ENCODE measurements at regions not wholly inside any gene's neighbourhood (a gene's known extent, or its start where the extent isn't known, plus 50 kb on each side); places are given as distances from the start of the nearest gene placed in this dataset.

- Histone ChIP-seq H3K36me3 (ENCODE audit: control insufficient read depth, insufficient read depth, low read length) (no peaks in the 10 kb centered on the region), H3K4me3 (ENCODE audit: low read length) (no peak overlapping the region), H3K9ac (ENCODE audit: extremely low read depth, low read length, poor library complexity, severe bottlenecking) (no peak overlapping the region), H3K27ac (ENCODE audit: low read depth, low read length) (no peak overlapping the region), H3K4me1 (ENCODE audit: control insufficient read depth, insufficient read depth, low read length) (peaks cover 4% of the 10 kb centered on the region), H3K27me3 (ENCODE audit: control insufficient read depth, insufficient read depth, low read length, poor library complexity, severe bottlenecking) (no peaks in the 10 kb centered on the region), H3K9me3 (ENCODE audit: control insufficient read depth, low read length) (no peaks in the 10 kb centered on the region)
- no peak overlapping the region for H3K27ac Mint-ChIP-seq
- H3K4me1 Mint-ChIP-seq: peaks cover 12% of the 10 kb centered on the region
- TF ChIP-seq, protein P1, sequence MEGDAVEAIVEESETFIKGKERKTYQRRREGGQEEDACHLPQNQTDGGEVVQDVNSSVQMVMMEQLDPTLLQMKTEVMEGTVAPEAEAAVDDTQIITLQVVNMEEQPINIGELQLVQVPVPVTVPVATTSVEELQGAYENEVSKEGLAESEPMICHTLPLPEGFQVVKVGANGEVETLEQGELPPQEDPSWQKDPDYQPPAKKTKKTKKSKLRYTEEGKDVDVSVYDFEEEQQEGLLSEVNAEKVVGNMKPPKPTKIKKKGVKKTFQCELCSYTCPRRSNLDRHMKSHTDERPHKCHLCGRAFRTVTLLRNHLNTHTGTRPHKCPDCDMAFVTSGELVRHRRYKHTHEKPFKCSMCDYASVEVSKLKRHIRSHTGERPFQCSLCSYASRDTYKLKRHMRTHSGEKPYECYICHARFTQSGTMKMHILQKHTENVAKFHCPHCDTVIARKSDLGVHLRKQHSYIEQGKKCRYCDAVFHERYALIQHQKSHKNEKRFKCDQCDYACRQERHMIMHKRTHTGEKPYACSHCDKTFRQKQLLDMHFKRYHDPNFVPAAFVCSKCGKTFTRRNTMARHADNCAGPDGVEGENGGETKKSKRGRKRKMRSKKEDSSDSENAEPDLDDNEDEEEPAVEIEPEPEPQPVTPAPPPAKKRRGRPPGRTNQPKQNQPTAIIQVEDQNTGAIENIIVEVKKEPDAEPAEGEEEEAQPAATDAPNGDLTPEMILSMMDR (conservative IDR thresholded peaks at IDR 0.05): no peak
- H3K27me3 Mint-ChIP-seq (ENCODE audit: insufficient read depth): no peaks in the 10 kb centered on the region
- no peak for DNase-seq
- H3K9me3 Mint-ChIP-seq: no peaks in the 10 kb centered on the region
- no peak overlapping the region for H3K4me3 Mint-ChIP-seq
- H3K36me3 Mint-ChIP-seq (ENCODE audit: low read depth): no peaks in the 10 kb centered on the region
- WGBS, 2 experiments (ENCODE audit: insufficient coverage in 1 of 2, insufficient read length in 1 of 2): 93 to 94% methylated on average over 3 to 4 of the region's 4 CpGs
Measured at GRCh38 chr9:7970681-7971330, 171.2 kb upstream of the DMAC1 start.

DNA sequence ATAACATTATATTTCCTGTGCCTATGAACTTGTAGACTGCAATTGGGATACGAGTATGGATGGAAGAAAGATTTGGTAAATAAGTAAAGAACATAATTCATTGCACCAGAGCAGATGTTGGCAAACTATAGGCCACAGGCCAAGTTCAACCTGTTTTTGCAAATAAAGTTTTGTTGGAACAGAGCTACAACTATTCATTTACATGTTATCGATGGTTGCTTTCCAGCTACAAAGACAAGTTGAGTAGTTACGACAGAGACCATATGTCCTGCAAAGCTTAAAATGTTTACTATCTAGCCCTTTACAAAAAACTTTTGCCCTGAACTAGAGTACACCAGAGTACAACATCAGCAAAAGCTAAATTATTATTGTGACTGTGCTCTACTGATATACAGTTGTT is 169.1 kb upstream of the DMAC1 start:
- Mint-ChIP-seq H3K4me3 (no peak overlapping the region), H3K36me3 (ENCODE audit: low read depth) (no peaks in the 10 kb centered on the region), H3K27ac (no peak overlapping the region), H3K27me3 (ENCODE audit: insufficient read depth) (no peaks in the 10 kb centered on the region), H3K9me3 (no peaks in the 10 kb centered on the region), H3K4me1 (peaks cover 2% of the 10 kb centered on the region)
- Histone ChIP-seq H3K9ac (ENCODE audit: extremely low read depth, low read length, poor library complexity, severe bottlenecking) (no peak overlapping the region), H3K36me3 (ENCODE audit: control insufficient read depth, insufficient read depth, low read length) (no peaks in the 10 kb centered on the region), H3K27me3 (ENCODE audit: control insufficient read depth, insufficient read depth, low read length, poor library complexity, severe bottlenecking) (no peaks in the 10 kb centered on the region), H3K27ac (ENCODE audit: low read depth, low read length) (no peak overlapping the region), H3K4me3 (ENCODE audit: low read length) (no peak overlapping the region), H3K9me3 (ENCODE audit: control insufficient read depth, low read length) (no peaks in the 10 kb centered on the region), H3K4me1 (ENCODE audit: control insufficient read depth, insufficient read depth, low read length) (no peaks in the 10 kb centered on the region)
- TF ChIP-seq, protein P1 (conservative IDR thresholded peaks at IDR 0.05): no peak
- no peak for DNase-seq
- WGBS, 2 experiments (ENCODE audit: insufficient coverage in 1 of 2, insufficient read length in 1 of 2): 94 to 96% methylated on average over 2 to 3 of the region's 3 CpGs

DNA sequence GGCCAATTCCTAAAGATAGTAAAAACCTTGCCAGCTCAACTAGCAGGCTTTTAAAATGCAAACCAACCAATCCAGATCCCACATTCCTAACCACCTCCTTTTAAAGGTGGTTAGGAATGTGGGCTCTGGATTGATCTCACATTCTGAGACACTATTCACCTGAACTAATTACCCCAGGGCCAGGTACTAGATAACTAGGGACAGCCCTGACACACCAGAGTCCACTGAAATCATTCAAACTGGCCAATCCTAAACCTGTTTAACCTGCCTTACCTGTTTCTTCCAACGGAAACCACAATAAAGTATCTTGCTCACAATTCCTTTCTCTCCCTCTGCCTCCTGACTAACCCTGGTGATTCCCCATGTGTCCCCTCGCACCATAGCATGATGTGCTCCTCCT is 168.3 kb upstream of the DMAC1 start:
- Mint-ChIP-seq H3K36me3 (ENCODE audit: low read depth) (no peaks in the 10 kb centered on the region), H3K27me3 (ENCODE audit: insufficient read depth) (no peaks in the 10 kb centered on the region), H3K27ac (no peak overlapping the region), H3K4me1 (peaks cover 2% of the 10 kb centered on the region), H3K9me3 (no peaks in the 10 kb centered on the region), H3K4me3 (no peak overlapping the region)
- H3K9me3 ChIP-seq (ENCODE audit: control insufficient read depth, low read length): no peaks in the 10 kb centered on the region
- H3K9ac ChIP-seq (ENCODE audit: extremely low read depth, low read length, poor library complexity, severe bottlenecking): no peak overlapping the region
- WGBS, 2 experiments (ENCODE audit: insufficient coverage in 1 of 2, insufficient read length in 1 of 2): 85 to 93% methylated on average over 1 to 2 of the region's 2 CpGs
- DNase-seq: peak; percentile 53
- no peak overlapping the region for H3K4me3 ChIP-seq (ENCODE audit: low read length)
- H3K36me3 ChIP-seq (ENCODE audit: control insufficient read depth, insufficient read depth, low read length): no peaks in the 10 kb centered on the region
- H3K4me1 ChIP-seq (ENCODE audit: control insufficient read depth, insufficient read depth, low read length): no peaks in the 10 kb centered on the region
- TF ChIP-seq, protein P1 (conservative IDR thresholded peaks at IDR 0.05): no peak
- H3K27ac ChIP-seq (ENCODE audit: low read depth, low read length): no peak overlapping the region
- no peaks in the 10 kb centered on the region for H3K27me3 ChIP-seq (ENCODE audit: control insufficient read depth, insufficient read depth, low read length, poor library complexity, severe bottlenecking)
